ENCODE measurements at regions not wholly inside any gene's neighbourhood (a gene's known extent, or its start where the extent isn't known, plus 50 kb on each side); places are given as distances from the start of the nearest gene placed in this dataset.

- TF ChIP-seq CTCF (IDR thresholded peaks at IDR 0.05; ENCODE audit: poor library complexity, severe bottlenecking), result no peak
- Histone ChIP-seq H3K4me1 (ENCODE audit: insufficient read depth, poor library complexity, severe bottlenecking) (no peaks in the 10 kb centered on the region), H3K27ac (ENCODE audit: poor library complexity, severe bottlenecking) (no peak overlapping the region), H3K36me3 (ENCODE audit: low read depth) (no peaks in the 10 kb centered on the region), H3K9me3 (ENCODE audit: severe bottlenecking) (no peaks in the 10 kb centered on the region), H3K4me3 (ENCODE audit: severe bottlenecking) (no peak overlapping the region), H3K27me3 (ENCODE audit: insufficient read depth, poor library complexity, severe bottlenecking) (no peaks in the 10 kb centered on the region)
- no peak for DNase-seq (ENCODE audit: low spot score)
- no peak for ATAC-seq (ENCODE audit: low read depth)
Observed at GRCh38 chr4:152236519-152237056, 299.3 kb downstream of the FBXW7 start.

GRCh38 chr4:152235718-152236117 is 300.2 kb downstream of the FBXW7 start:
- Histone ChIP-seq H3K4me3 (ENCODE audit: severe bottlenecking) (no peak overlapping the region), H3K36me3 (ENCODE audit: low read depth) (no peaks in the 10 kb centered on the region), H3K27ac (ENCODE audit: poor library complexity, severe bottlenecking) (no peak overlapping the region), H3K27me3 (ENCODE audit: insufficient read depth, poor library complexity, severe bottlenecking) (no peaks in the 10 kb centered on the region), H3K9me3 (ENCODE audit: severe bottlenecking) (no peaks in the 10 kb centered on the region), H3K4me1 (ENCODE audit: insufficient read depth, poor library complexity, severe bottlenecking) (no peaks in the 10 kb centered on the region)
- DNase-seq (ENCODE audit: low spot score) (no peak), ATAC-seq (ENCODE audit: low read depth) (no peak)
- TF ChIP-seq CTCF (IDR thresholded peaks at IDR 0.05; ENCODE audit: poor library complexity, severe bottlenecking), result no peak

GRCh38 chr4:152234571-152234970 is 301.3 kb downstream of the FBXW7 start:
- Histone ChIP-seq H3K9me3 (ENCODE audit: severe bottlenecking) (no peaks in the 10 kb centered on the region), H3K27ac (ENCODE audit: poor library complexity, severe bottlenecking) (no peak overlapping the region), H3K4me3 (ENCODE audit: severe bottlenecking) (no peak overlapping the region), H3K4me1 (ENCODE audit: insufficient read depth, poor library complexity, severe bottlenecking) (no peaks in the 10 kb centered on the region), H3K36me3 (ENCODE audit: low read depth) (no peaks in the 10 kb centered on the region), H3K27me3 (ENCODE audit: insufficient read depth, poor library complexity, severe bottlenecking) (no peaks in the 10 kb centered on the region)
- DNase-seq (ENCODE audit: low spot score) (no peak), ATAC-seq (ENCODE audit: low read depth) (no peak)
- no peak for TF ChIP-seq CTCF (IDR thresholded peaks at IDR 0.05; ENCODE audit: poor library complexity, severe bottlenecking)

GRCh38 chr4:152232271-152232670 is 303.6 kb downstream of the FBXW7 start:
- Histone ChIP-seq H3K4me1 (ENCODE audit: insufficient read depth, poor library complexity, severe bottlenecking) (no peaks in the 10 kb centered on the region), H3K36me3 (ENCODE audit: low read depth) (no peaks in the 10 kb centered on the region), H3K9me3 (ENCODE audit: severe bottlenecking) (no peaks in the 10 kb centered on the region), H3K27ac (ENCODE audit: poor library complexity, severe bottlenecking) (no peak overlapping the region), H3K27me3 (ENCODE audit: insufficient read depth, poor library complexity, severe bottlenecking) (no peaks in the 10 kb centered on the region), H3K4me3 (ENCODE audit: severe bottlenecking) (no peak overlapping the region)
- no peak for DNase-seq (ENCODE audit: low spot score)
- no peak for ATAC-seq (ENCODE audit: low read depth)
- no peak for TF ChIP-seq CTCF (IDR thresholded peaks at IDR 0.05; ENCODE audit: poor library complexity, severe bottlenecking)

GRCh38 chr4:152229782-152230289 is 306.1 kb downstream of the FBXW7 start:
- ATAC-seq (ENCODE audit: low read depth) (no peak), DNase-seq (ENCODE audit: low spot score) (no peak)
- no peaks in the 10 kb centered on the region for H3K27me3 ChIP-seq (ENCODE audit: insufficient read depth, poor library complexity, severe bottlenecking)
- TF ChIP-seq CTCF (IDR thresholded peaks at IDR 0.05; ENCODE audit: poor library complexity, severe bottlenecking), result no peak
- H3K4me1 ChIP-seq (ENCODE audit: insufficient read depth, poor library complexity, severe bottlenecking), result no peaks in the 10 kb centered on the region
- no peak overlapping the region for H3K27ac ChIP-seq (ENCODE audit: poor library complexity, severe bottlenecking)
- no peaks in the 10 kb centered on the region for H3K36me3 ChIP-seq (ENCODE audit: low read depth)
- no peaks in the 10 kb centered on the region for H3K9me3 ChIP-seq (ENCODE audit: severe bottlenecking)
- no peak overlapping the region for H3K4me3 ChIP-seq (ENCODE audit: severe bottlenecking)
